ENCODE measurements at regions not wholly inside any gene's neighbourhood (a gene's known extent, or its start where the extent isn't known, plus 50 kb on each side); places are given as distances from the start of the nearest gene placed in this dataset.

- Mint-ChIP-seq H3K27ac (ENCODE audit: low read depth) (no peak overlapping the region), H3K27me3 (no peaks in the 10 kb centered on the region), H3K36me3 (ENCODE audit: insufficient read depth) (no peaks in the 10 kb centered on the region), H3K4me3 (no peak overlapping the region), H3K9me3 (peaks cover 3% of the 10 kb centered on the region), H3K4me1 (no peaks in the 10 kb centered on the region)
- DNase-seq (ENCODE audit: low spot score in 2 of 2) (no peak), ATAC-seq (replicated peaks; ENCODE audit: extremely low read depth, poor library complexity, severe bottlenecking) (no peak)
Measured at GRCh38 chr12:30142301-30142700, 358.6 kb upstream of the TMTC1 start.

DNA sequence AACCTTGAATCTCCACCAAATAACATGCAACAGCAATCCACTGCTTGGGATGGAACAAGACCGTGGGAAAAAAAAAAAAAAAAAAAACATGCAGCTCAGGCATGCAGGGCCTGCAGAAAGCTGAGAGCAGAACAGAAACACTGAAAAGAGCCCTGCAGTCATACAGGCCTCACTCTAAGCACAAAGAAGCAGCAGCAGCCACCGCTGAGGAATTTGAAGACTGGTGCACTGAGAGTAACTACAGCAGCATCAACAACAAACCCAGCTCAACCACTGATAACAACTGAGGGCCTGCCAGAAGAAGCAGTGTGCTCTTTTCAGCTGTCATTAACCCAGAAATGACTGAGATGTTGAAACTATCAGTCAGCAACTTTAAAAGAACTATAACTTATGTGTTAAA lies 354.7 kb upstream of the TMTC1 start:
- no peak overlapping the region for H3K27ac Mint-ChIP-seq (ENCODE audit: low read depth)

DNA sequence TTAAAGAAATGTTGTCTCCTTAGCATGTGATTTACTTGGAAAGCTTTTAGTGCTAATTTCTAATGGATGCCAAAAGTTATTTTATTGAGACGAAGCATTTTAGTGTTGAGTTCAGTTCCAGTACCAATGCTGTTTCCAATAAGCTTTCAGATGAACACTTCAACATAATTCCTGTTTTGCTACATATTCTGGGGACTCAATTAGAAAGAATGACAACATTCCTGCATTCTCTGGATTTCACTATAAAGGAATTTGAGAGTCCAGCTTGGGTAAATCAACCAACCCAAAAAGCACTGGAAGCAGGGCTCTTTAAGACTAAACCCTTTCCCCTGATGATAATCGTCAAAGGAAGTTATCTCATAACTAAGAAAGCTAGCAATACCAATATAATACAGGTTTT lies 353.0 kb upstream of the TMTC1 start:
- ATAC-seq (replicated peaks; ENCODE audit: extremely low read depth, poor library complexity, severe bottlenecking): no peak
- DNase-seq (ENCODE audit: low spot score in 2 of 2): no peak
- Mint-ChIP-seq H3K36me3 (ENCODE audit: insufficient read depth) (no peaks in the 10 kb centered on the region), H3K4me3 (no peak overlapping the region), H3K27ac (ENCODE audit: low read depth) (no peak overlapping the region), H3K9me3 (no peaks in the 10 kb centered on the region), H3K4me1 (no peaks in the 10 kb centered on the region), H3K27me3 (no peaks in the 10 kb centered on the region)

More for the DNA sequence above, 354.7 kb upstream of the TMTC1 start:
- H3K36me3 Mint-ChIP-seq (ENCODE audit: insufficient read depth): no peaks in the 10 kb centered on the region
- H3K9me3 Mint-ChIP-seq: no peaks in the 10 kb centered on the region
- DNase-seq (ENCODE audit: low spot score in 2 of 2) (no peak), ATAC-seq (replicated peaks; ENCODE audit: extremely low read depth, poor library complexity, severe bottlenecking) (no peak)
- H3K27me3 Mint-ChIP-seq: no peaks in the 10 kb centered on the region
- H3K4me3 Mint-ChIP-seq: no peak overlapping the region
- H3K4me1 Mint-ChIP-seq: no peaks in the 10 kb centered on the region

GRCh38 chr12:30135776-30136175 lies 352.0 kb upstream of the TMTC1 start:
- no peaks in the 10 kb centered on the region for H3K36me3 Mint-ChIP-seq (ENCODE audit: insufficient read depth)
- ATAC-seq (replicated peaks; ENCODE audit: extremely low read depth, poor library complexity, severe bottlenecking) (no peak), DNase-seq (ENCODE audit: low spot score in 2 of 2) (no peak)
- H3K27ac Mint-ChIP-seq (ENCODE audit: low read depth): no peak overlapping the region
- H3K27me3 Mint-ChIP-seq: no peaks in the 10 kb centered on the region
- no peaks in the 10 kb centered on the region for H3K9me3 Mint-ChIP-seq
- no peaks in the 10 kb centered on the region for H3K4me1 Mint-ChIP-seq
- H3K4me3 Mint-ChIP-seq: no peak overlapping the region

DNA sequence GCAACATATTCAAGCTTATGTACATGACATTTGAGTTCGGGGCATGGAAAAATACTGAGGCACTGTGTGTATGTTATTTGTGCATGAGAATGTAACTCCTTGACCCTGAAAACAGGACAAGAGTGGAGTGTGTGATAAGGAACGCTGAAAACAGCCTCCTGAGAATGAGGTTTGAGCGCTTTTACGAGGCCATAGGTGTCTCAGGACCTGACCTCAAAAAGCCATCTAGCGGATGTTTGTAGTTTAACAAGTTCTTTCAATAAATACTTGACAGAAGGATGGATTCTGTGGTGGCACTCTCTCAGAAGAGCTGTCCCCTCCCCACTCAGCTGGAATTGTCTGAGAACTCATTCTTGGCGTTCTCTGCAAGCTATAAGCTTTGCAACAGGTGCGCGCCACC lies 350.5 kb upstream of the TMTC1 start:
- Mint-ChIP-seq H3K9me3 (no peaks in the 10 kb centered on the region), H3K4me3 (no peak overlapping the region), H3K27me3 (no peaks in the 10 kb centered on the region), H3K36me3 (ENCODE audit: insufficient read depth) (no peaks in the 10 kb centered on the region), H3K27ac (ENCODE audit: low read depth) (no peak overlapping the region), H3K4me1 (no peaks in the 10 kb centered on the region)
- DNase-seq (ENCODE audit: low spot score in 2 of 2) (no peak), ATAC-seq (replicated peaks; ENCODE audit: extremely low read depth, poor library complexity, severe bottlenecking) (no peak)

DNA sequence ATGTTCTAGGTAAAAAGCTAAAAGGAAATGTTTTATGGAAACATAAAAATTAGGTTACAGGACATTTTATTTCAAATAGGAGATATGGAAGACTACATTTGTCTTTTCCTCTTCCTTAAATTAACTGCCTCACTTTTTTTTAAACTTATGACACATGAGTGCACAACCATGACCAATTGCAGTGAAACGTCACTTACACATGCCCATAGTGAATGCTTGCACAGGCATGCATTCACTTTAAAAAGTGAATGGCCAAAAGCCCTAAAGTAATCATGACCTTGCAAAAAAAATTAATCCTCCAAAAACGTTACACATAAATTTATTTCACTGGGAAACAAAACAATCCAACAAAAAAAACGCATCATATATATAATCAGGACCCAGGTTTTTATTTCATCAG lies 343.2 kb upstream of the TMTC1 start:
- ATAC-seq (replicated peaks; ENCODE audit: extremely low read depth, poor library complexity, severe bottlenecking) (no peak), DNase-seq (ENCODE audit: low spot score in 2 of 2) (no peak)
- Mint-ChIP-seq H3K4me3 (no peak overlapping the region), H3K4me1 (no peaks in the 10 kb centered on the region), H3K9me3 (no peaks in the 10 kb centered on the region), H3K36me3 (ENCODE audit: insufficient read depth) (no peaks in the 10 kb centered on the region), H3K27me3 (no peaks in the 10 kb centered on the region), H3K27ac (ENCODE audit: low read depth) (no peak overlapping the region)

DNA sequence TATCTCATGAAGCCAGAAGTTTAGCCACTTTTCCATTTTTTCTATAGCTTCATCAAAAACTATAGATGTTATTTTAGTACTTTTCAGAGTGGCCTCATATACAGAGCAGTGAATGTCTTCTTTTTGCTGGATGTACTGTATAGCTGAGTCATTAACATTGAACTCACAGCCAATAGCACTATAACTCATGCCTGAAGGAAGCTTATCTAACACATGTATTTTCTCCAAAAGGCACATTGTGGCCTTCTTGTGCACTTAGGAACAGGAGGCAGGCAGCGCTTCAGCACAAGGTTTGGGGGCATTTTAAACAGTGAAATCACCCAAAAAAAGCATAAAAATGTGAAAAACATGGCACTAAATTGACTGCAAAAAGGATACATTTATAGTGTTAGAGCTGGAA lies 336.8 kb upstream of the TMTC1 start:
- Mint-ChIP-seq H3K36me3 (ENCODE audit: insufficient read depth) (no peaks in the 10 kb centered on the region), H3K27me3 (no peaks in the 10 kb centered on the region), H3K27ac (ENCODE audit: low read depth) (no peak overlapping the region), H3K4me1 (no peaks in the 10 kb centered on the region), H3K4me3 (no peak overlapping the region), H3K9me3 (no peaks in the 10 kb centered on the region)
- DNase-seq (ENCODE audit: low spot score in 2 of 2) (no peak), ATAC-seq (replicated peaks; ENCODE audit: extremely low read depth, poor library complexity, severe bottlenecking) (no peak)

- no peaks in the 10 kb centered on the region for H3K36me3 Mint-ChIP-seq (ENCODE audit: insufficient read depth)
- no peaks in the 10 kb centered on the region for H3K4me1 Mint-ChIP-seq
- no peak overlapping the region for H3K4me3 Mint-ChIP-seq
- no peaks in the 10 kb centered on the region for H3K27me3 Mint-ChIP-seq
- no peak overlapping the region for H3K27ac Mint-ChIP-seq (ENCODE audit: low read depth)
- ATAC-seq (replicated peaks; ENCODE audit: extremely low read depth, poor library complexity, severe bottlenecking): no peak
- H3K9me3 Mint-ChIP-seq: no peaks in the 10 kb centered on the region
- DNase-seq (ENCODE audit: low spot score in 2 of 2): no peak
Measured at GRCh38 chr12:30117483-30117882, 333.7 kb upstream of the TMTC1 start.

GRCh38 chr12:30111719-30112118 lies 328.0 kb upstream of the TMTC1 start:
- ATAC-seq (replicated peaks; ENCODE audit: extremely low read depth, poor library complexity, severe bottlenecking) (no peak), DNase-seq (ENCODE audit: low spot score in 2 of 2) (no peak)
- Mint-ChIP-seq H3K4me3 (no peak overlapping the region), H3K4me1 (no peaks in the 10 kb centered on the region), H3K36me3 (ENCODE audit: insufficient read depth) (no peaks in the 10 kb centered on the region), H3K27me3 (no peaks in the 10 kb centered on the region), H3K9me3 (peaks cover 16% of the 10 kb centered on the region), H3K27ac (ENCODE audit: low read depth) (no peak overlapping the region)

- Mint-ChIP-seq H3K36me3 (ENCODE audit: insufficient read depth) (peaks cover 1% of the 10 kb centered on the region), H3K9me3 (peaks cover 16% of the 10 kb centered on the region), H3K4me1 (no peaks in the 10 kb centered on the region), H3K27me3 (no peaks in the 10 kb centered on the region), H3K4me3 (no peak overlapping the region), H3K27ac (ENCODE audit: low read depth) (no peak overlapping the region)
- DNase-seq (ENCODE audit: low spot score in 2 of 2): no peak
- no peak for ATAC-seq (replicated peaks; ENCODE audit: extremely low read depth, poor library complexity, severe bottlenecking)
Measured at GRCh38 chr12:30110958-30111586, 327.3 kb upstream of the TMTC1 start.

GRCh38 chr12:30110498-30110897 lies 326.8 kb upstream of the TMTC1 start:
- Mint-ChIP-seq H3K27ac (ENCODE audit: low read depth) (no peak overlapping the region), H3K4me1 (no peaks in the 10 kb centered on the region), H3K36me3 (ENCODE audit: insufficient read depth) (peaks cover 1% of the 10 kb centered on the region), H3K4me3 (no peak overlapping the region), H3K9me3 (peaks cover 16% of the 10 kb centered on the region), H3K27me3 (no peaks in the 10 kb centered on the region)
- no peak for DNase-seq (ENCODE audit: low spot score in 2 of 2)
- ATAC-seq (replicated peaks; ENCODE audit: extremely low read depth, poor library complexity, severe bottlenecking): no peak

- no peak for DNase-seq (ENCODE audit: low spot score in 2 of 2)
- Mint-ChIP-seq H3K27me3 (no peaks in the 10 kb centered on the region), H3K4me3 (no peak overlapping the region), H3K27ac (ENCODE audit: low read depth) (no peak overlapping the region), H3K4me1 (no peaks in the 10 kb centered on the region), H3K36me3 (ENCODE audit: insufficient read depth) (peaks cover 1% of the 10 kb centered on the region), H3K9me3 (peaks cover 16% of the 10 kb centered on the region)
- no peak for ATAC-seq (replicated peaks; ENCODE audit: extremely low read depth, poor library complexity, severe bottlenecking)
Measured at GRCh38 chr12:30108666-30109065, 324.9 kb upstream of the TMTC1 start.

- ATAC-seq (replicated peaks; ENCODE audit: extremely low read depth, poor library complexity, severe bottlenecking) (no peak), DNase-seq (ENCODE audit: low spot score in 2 of 2) (no peak)
- Mint-ChIP-seq H3K27ac (ENCODE audit: low read depth) (no peak overlapping the region), H3K4me3 (no peak overlapping the region), H3K36me3 (ENCODE audit: insufficient read depth) (peaks cover 1% of the 10 kb centered on the region), H3K4me1 (no peaks in the 10 kb centered on the region), H3K9me3 (peaks cover 16% of the 10 kb centered on the region), H3K27me3 (no peaks in the 10 kb centered on the region)
Measured at GRCh38 chr12:30106204-30106965, 322.6 kb upstream of the TMTC1 start.
